Smooth muscle cell (in vitro differentiated cells): ENCODE measurements at regions not wholly inside any gene's neighbourhood (a gene's known extent, or its start where the extent isn't known, plus 50 kb on each side); places are given as distances from the start of the nearest gene placed in this dataset.

Source experiments
- DNase-seq: peaks from one replicate; lab custom pipeline; 2025; ENCODE audit not compliant: unreplicated experiment; lab: John Stamatoyannopoulos, UW
- H2AFZ ChIP-seq: fragments of 200-600 bp; sonication (generic); 2 replicates; pipeline ENCODE4 v1.6.0; 2016; ENCODE audit warnings: antibody characterized with exemption, low read depth, mild to moderate bottlenecking
- H3F3A ChIP-seq: fragments of 200-600 bp; sonication (generic); 2 replicates; pipeline ENCODE4 v1.6.0; 2017; ENCODE audit warnings: antibody characterized with exemption, low read depth
- H3K27ac ChIP-seq: fragments of 200-600 bp; sonication (generic); 2 replicates; pipeline ENCODE4 v1.5.1; 2016; ENCODE audit warnings: low read depth, mild to moderate bottlenecking
- H3K27me3 ChIP-seq: fragments of 200-600 bp; sonication (generic); 2 replicates; pipeline ENCODE4 v1.6.1; 2016; ENCODE audit warnings: low read depth, mild to moderate bottlenecking
- H3K36me3 ChIP-seq: fragments of 200-600 bp; sonication (generic); 2 replicates; pipeline ENCODE4 v1.5.1; 2016; ENCODE audit warnings: low read depth
- H3K4me1 ChIP-seq: fragments of 200-600 bp; sonication (generic); 2 replicates; pipeline ENCODE4 v1.5.1; 2016; ENCODE audit warnings: low read depth
- H3K4me2 ChIP-seq: fragments of 200-600 bp; sonication (generic); 2 replicates; pipeline ENCODE4 v1.6.0; 2016; ENCODE audit warnings: mild to moderate bottlenecking
- H3K4me3 ChIP-seq: fragments of 200-600 bp; sonication (generic); 2 replicates; pipeline ENCODE4 v1.5.1; 2016; ENCODE audit warnings: mild to moderate bottlenecking
- H3K79me2 ChIP-seq: fragments of 200-600 bp; sonication (generic); 2 replicates; pipeline ENCODE4 v1.6.0; 2016; ENCODE audit warnings: low read depth, mild to moderate bottlenecking
- H3K9ac ChIP-seq: fragments of 200-600 bp; sonication (generic); 2 replicates; pipeline ENCODE4 v1.6.0; 2016; ENCODE audit warnings: low read depth
- H3K9me3 ChIP-seq: fragments of 200-600 bp; sonication (generic); replicated peaks from 2 replicates; pipeline ENCODE4 v1.5.1; 2016; ENCODE audit warnings: low read depth
- H4K20me1 ChIP-seq: fragments of 200-600 bp; sonication (generic); 2 replicates; pipeline ENCODE4 v1.6.0; 2016; ENCODE audit warnings: low read depth
- CTCF ChIP-seq: fragments of 200-600 bp; sonication (generic); IDR thresholded peaks from 2 replicates; pipeline ENCODE4 v1.5.1; 2017; ENCODE audit warnings: borderline replicate concordance, mild to moderate bottlenecking, antibody characterized with exemption; ENCODE audit not compliant: insufficient read depth, poor library complexity, severe bottlenecking
- WGBS: methylation state at CpG from one replicate; pipeline ENCODE4 v1.1.7; 2016; ENCODE audit warnings: low lambda C conversion rate; 5-methylcytosine and 5-hydroxymethylcytosine counted together

- no peak overlapping the region for H3K4me2 ChIP-seq
- H3K4me1 ChIP-seq: peaks cover 25% of the 10 kb centered on the region
- H3K9me3 ChIP-seq: no peaks in the 10 kb centered on the region
- H3K27me3 ChIP-seq: peaks cover 42% of the 10 kb centered on the region
- no peaks in the 10 kb centered on the region for H3K79me2 ChIP-seq
- no peaks in the 10 kb centered on the region for H3F3A ChIP-seq
- H3K27ac ChIP-seq: no peak overlapping the region
- H3K36me3 ChIP-seq: no peaks in the 10 kb centered on the region
- H3K9ac ChIP-seq: no peak overlapping the region
- no peak for DNase-seq
- no peak overlapping the region for H3K4me3 ChIP-seq
- no peak overlapping the region for H2AFZ ChIP-seq
- H4K20me1 ChIP-seq: no peaks in the 10 kb centered on the region
- WGBS: 88% methylated on average over 19 of the region's 19 CpGs
- no peak for TF ChIP-seq CTCF
Measured at GRCh38 chr13:111656439-111656838, 336.0 kb downstream of the TEX29 start.

GRCh38 chr13:111657013-111657412 is 336.6 kb downstream of the TEX29 start:
- no peak overlapping the region for H3K27ac ChIP-seq
- no peaks in the 10 kb centered on the region for H3K36me3 ChIP-seq
- no peaks in the 10 kb centered on the region for H4K20me1 ChIP-seq
- H3K4me2 ChIP-seq: no peak overlapping the region
- H3K4me3 ChIP-seq: no peak overlapping the region
- H3F3A ChIP-seq: no peaks in the 10 kb centered on the region
- H3K9me3 ChIP-seq: no peaks in the 10 kb centered on the region
- peaks cover 39% of the 10 kb centered on the region for H3K27me3 ChIP-seq
- TF ChIP-seq CTCF: no peak
- DNase-seq: no peak
- H3K79me2 ChIP-seq: no peaks in the 10 kb centered on the region
- H3K9ac ChIP-seq: no peak overlapping the region
- 86% methylated on average over 5 of the region's 5 CpGs for WGBS
- no peak overlapping the region for H2AFZ ChIP-seq
- peaks cover 25% of the 10 kb centered on the region for H3K4me1 ChIP-seq

- Histone ChIP-seq H3K4me3 (no peak overlapping the region), H3F3A (no peaks in the 10 kb centered on the region), H3K79me2 (no peaks in the 10 kb centered on the region), H3K4me1 (peaks cover 25% of the 10 kb centered on the region), H3K27me3 (peaks cover 31% of the 10 kb centered on the region), H4K20me1 (no peaks in the 10 kb centered on the region), H3K9me3 (no peaks in the 10 kb centered on the region), H3K4me2 (peak overlapping the region; percentile 51), H3K9ac (no peak overlapping the region), H3K27ac (no peak overlapping the region), H2AFZ (no peak overlapping the region), H3K36me3 (no peaks in the 10 kb centered on the region)
- 41% methylated on average over 16 of the region's 16 CpGs for WGBS
- no peak for TF ChIP-seq CTCF
- no peak for DNase-seq
Measured at GRCh38 chr13:111658145-111659100, 338.0 kb downstream of the TEX29 start.
